PC-3 (cell line): ENCODE measurements at regions not wholly inside any gene's neighbourhood (a gene's known extent, or its start where the extent isn't known, plus 50 kb on each side); places are given as distances from the start of the nearest gene placed in this dataset.

ENCODE experiments used
- EZH2 ChIP-seq: fragments of 300-600 bp; sonication (generic); IDR thresholded peaks from one replicate; pipeline ENCODE4 v1.6.1; 2017; ENCODE audit warnings: antibody characterized with exemption, mild to moderate bottlenecking, low read length; ENCODE audit not compliant: unreplicated experiment
- TF ChIP-seq, protein P1 (sequence below): fragments of 300-600 bp; sonication (generic); conservative IDR thresholded peaks from 2 replicates; pipeline ENCODE4 v1.5.1; 2017; ENCODE audit warnings: antibody characterized with exemption, low read depth, mild to moderate bottlenecking, low read length

GRCh38 chr17:65293584-65294180 lies 156.5 kb downstream of the RGS9 start:
- TF ChIP-seq, protein P1, sequence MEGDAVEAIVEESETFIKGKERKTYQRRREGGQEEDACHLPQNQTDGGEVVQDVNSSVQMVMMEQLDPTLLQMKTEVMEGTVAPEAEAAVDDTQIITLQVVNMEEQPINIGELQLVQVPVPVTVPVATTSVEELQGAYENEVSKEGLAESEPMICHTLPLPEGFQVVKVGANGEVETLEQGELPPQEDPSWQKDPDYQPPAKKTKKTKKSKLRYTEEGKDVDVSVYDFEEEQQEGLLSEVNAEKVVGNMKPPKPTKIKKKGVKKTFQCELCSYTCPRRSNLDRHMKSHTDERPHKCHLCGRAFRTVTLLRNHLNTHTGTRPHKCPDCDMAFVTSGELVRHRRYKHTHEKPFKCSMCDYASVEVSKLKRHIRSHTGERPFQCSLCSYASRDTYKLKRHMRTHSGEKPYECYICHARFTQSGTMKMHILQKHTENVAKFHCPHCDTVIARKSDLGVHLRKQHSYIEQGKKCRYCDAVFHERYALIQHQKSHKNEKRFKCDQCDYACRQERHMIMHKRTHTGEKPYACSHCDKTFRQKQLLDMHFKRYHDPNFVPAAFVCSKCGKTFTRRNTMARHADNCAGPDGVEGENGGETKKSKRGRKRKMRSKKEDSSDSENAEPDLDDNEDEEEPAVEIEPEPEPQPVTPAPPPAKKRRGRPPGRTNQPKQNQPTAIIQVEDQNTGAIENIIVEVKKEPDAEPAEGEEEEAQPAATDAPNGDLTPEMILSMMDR, result no peak
- TF ChIP-seq EZH2, result no peak
